ENCODE measurements at regions not wholly inside any gene's neighbourhood (a gene's known extent, or its start where the extent isn't known, plus 50 kb on each side); places are given as distances from the start of the nearest gene placed in this dataset.

DNA sequence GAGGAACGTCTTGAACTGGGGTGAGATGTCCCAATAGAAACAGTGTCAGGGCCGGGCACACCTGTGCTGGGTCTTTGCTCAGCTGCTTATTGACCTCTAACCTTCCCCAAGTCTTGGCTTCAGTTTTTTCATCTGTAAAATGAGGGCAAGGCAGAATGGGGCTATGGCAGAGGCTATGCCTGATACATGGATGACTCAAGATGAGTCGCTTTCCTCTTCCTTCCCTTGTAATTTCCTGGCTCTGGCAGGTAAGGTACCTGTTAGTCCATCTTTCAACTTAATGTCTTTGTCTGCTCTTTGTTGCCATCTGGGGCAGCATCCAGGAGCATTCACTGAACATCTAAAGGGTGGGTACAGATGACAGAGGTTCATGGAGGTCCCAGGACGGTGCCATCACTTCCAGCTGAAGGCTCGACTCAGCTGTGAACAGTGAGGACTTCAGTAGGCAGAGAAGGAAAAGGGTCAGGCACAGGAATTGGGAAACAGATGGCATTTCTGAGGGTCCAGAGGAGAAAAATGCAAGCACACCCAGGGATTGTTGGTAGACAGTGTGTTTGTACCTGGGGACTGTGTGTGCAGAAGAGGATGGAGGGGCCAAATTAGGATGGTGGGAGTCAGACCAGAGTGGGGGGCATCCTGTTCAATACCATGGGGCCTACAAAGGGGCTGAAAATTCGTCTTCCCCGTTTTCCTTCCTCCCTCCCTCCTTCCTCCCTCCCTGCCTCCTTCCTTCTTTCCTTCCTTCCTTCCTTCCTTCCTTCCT, 268.3 kb downstream of the VRK1 start:
- TF ChIP-seq, protein P1, sequence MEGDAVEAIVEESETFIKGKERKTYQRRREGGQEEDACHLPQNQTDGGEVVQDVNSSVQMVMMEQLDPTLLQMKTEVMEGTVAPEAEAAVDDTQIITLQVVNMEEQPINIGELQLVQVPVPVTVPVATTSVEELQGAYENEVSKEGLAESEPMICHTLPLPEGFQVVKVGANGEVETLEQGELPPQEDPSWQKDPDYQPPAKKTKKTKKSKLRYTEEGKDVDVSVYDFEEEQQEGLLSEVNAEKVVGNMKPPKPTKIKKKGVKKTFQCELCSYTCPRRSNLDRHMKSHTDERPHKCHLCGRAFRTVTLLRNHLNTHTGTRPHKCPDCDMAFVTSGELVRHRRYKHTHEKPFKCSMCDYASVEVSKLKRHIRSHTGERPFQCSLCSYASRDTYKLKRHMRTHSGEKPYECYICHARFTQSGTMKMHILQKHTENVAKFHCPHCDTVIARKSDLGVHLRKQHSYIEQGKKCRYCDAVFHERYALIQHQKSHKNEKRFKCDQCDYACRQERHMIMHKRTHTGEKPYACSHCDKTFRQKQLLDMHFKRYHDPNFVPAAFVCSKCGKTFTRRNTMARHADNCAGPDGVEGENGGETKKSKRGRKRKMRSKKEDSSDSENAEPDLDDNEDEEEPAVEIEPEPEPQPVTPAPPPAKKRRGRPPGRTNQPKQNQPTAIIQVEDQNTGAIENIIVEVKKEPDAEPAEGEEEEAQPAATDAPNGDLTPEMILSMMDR (IDR thresholded peaks at IDR 0.05; ENCODE audit: poor library complexity), result no peak
- no peak for TF ChIP-seq EZH2phosphoT487 (IDR thresholded peaks at IDR 0.05; ENCODE audit: low read depth, severe bottlenecking, unreplicated experiment)
